Keratinocyte (primary cell): ENCODE measurements at regions not wholly inside any gene's neighbourhood (a gene's known extent, or its start where the extent isn't known, plus 50 kb on each side); places are given as distances from the start of the nearest gene placed in this dataset.

Experiments
- DNase-seq: peaks from one replicate; pipeline ENCODE4 v3.0.0-alpha.2; 2011; ENCODE audit warnings: low read depth, missing footprints, low spot score
- FAIRE-seq: peaks from 2 replicates; lab custom pipeline; 2011; peaks lifted over from hg19 to GRCh38; lab: Jason Lieb, UNC
- H2AFZ ChIP-seq: 2 replicates; pipeline ENCODE4 v1.6.0; 2012; ENCODE audit warnings: low read length, control low read depth, inconsistent platforms; ENCODE audit not compliant: control insufficient read depth
- H3K27ac ChIP-seq: 2 replicates; pipeline ENCODE4 v1.5.1; 2011; ENCODE audit warnings: low read length; ENCODE audit not compliant: control insufficient read depth, insufficient read depth
- H3K27me3 ChIP-seq: 3 replicates; pipeline ENCODE4 v1.6.0; 2011; ENCODE audit warnings: low read length; ENCODE audit not compliant: control insufficient read depth, insufficient read depth; ENCODE audit errors: extremely low read depth
- H3K36me3 ChIP-seq, 2 experiments: 2 replicates in 1 of 2; 3 replicates in 1 of 2; pipeline ENCODE4 v1.5.1; 2011; ENCODE audit warnings: low read length in 2 of 2, mild to moderate bottlenecking in 1 of 2; ENCODE audit not compliant: control insufficient read depth in 2 of 2, insufficient read depth in 2 of 2; ENCODE audit errors: extremely low read depth in 1 of 2
- H3K4me1 ChIP-seq: 3 replicates; pipeline ENCODE4 v1.5.1; 2011; ENCODE audit warnings: low read length; ENCODE audit not compliant: control insufficient read depth, insufficient read depth; ENCODE audit errors: extremely low read depth
- H3K4me2 ChIP-seq: 3 replicates; pipeline ENCODE4 v1.6.0; 2011; ENCODE audit warnings: low read depth, low read length; ENCODE audit not compliant: control insufficient read depth, insufficient read depth; ENCODE audit errors: extremely low read depth
- H3K4me3 ChIP-seq, 3 experiments: fragments of 200-600 bp in 1 of 3; sonication (generic) in 1 of 3; 2 replicates in 2 of 3; 3 replicates in 1 of 3; pipeline ENCODE4 v1.5.1; 2011 to 2016; ENCODE audit warnings: low read length in 3 of 3, mild to moderate bottlenecking in 3 of 3, control low read depth in 2 of 3, inconsistent platforms in 1 of 3, low read depth in 1 of 3, mixed read lengths in 1 of 3, mixed run types in 1 of 3, moderate library complexity in 1 of 3; ENCODE audit not compliant: control insufficient read depth in 2 of 3, insufficient read depth in 2 of 3; ENCODE audit errors: extremely low read depth in 1 of 3
- H3K79me2 ChIP-seq: 2 replicates; pipeline ENCODE4 v1.6.0; 2012; ENCODE audit warnings: low read length; ENCODE audit not compliant: control insufficient read depth, insufficient read depth
- H3K9ac ChIP-seq: 3 replicates; pipeline ENCODE4 v1.6.0; 2011; ENCODE audit warnings: low read length; ENCODE audit not compliant: control insufficient read depth, insufficient read depth; ENCODE audit errors: extremely low read depth
- H3K9me1 ChIP-seq: 3 replicates; pipeline ENCODE4 v1.6.0; 2011; ENCODE audit warnings: low read length; ENCODE audit not compliant: control insufficient read depth, insufficient read depth; ENCODE audit errors: extremely low read depth
- H3K9me3 ChIP-seq: 2 replicates; pipeline ENCODE4 v1.5.1; 2012; ENCODE audit warnings: low read depth, low read length; ENCODE audit not compliant: control insufficient read depth
- H4K20me1 ChIP-seq: 3 replicates; pipeline ENCODE4 v1.6.0; 2011; ENCODE audit warnings: low read length; ENCODE audit not compliant: control insufficient read depth, insufficient read depth; ENCODE audit errors: extremely low read depth
- CTCF ChIP-seq, 3 experiments: IDR thresholded peaks in 1 of 3; conservative IDR thresholded peaks in 1 of 3; optimal IDR thresholded peaks in 1 of 3; 2 replicates in 2 of 3; 3 replicates in 1 of 3; pipeline versions ENCODE3 to v1.5.1; 2011; ENCODE audit warnings: low read length in 3 of 3, mild to moderate bottlenecking in 3 of 3, moderate library complexity in 2 of 3, control low read depth in 1 of 3, inconsistent platforms in 1 of 3; ENCODE audit not compliant: insufficient read depth in 2 of 3; ENCODE audit errors: extremely low read depth in 1 of 3
- EZH2 ChIP-seq: IDR thresholded peaks from one replicate; pipeline ENCODE4 v1.6.1; 2012; ENCODE audit warnings: inconsistent platforms, mild to moderate bottlenecking, low read length, moderate library complexity
- dilution Hi-C: fragments of 300-500 bp; cut with MboI; formaldehyde crosslinking; loops from one replicate; pipeline ENCODE4 v1.7.0; 2020; ENCODE audit warnings: low sequenced_read_pairs; ENCODE audit not compliant: extremely low pct_ligation_motif_present

- H3K79me2 ChIP-seq: no peaks in the 10 kb centered on the region
- no peaks in the 10 kb centered on the region for H3K9me1 ChIP-seq
- no peak overlapping the region for H3K9ac ChIP-seq
- no peaks in the 10 kb centered on the region for H3K9me3 ChIP-seq
- H3K4me1 ChIP-seq: no peaks in the 10 kb centered on the region
- H3K36me3 ChIP-seq: no peaks in the 10 kb centered on the region
- H3K27ac ChIP-seq: no peak overlapping the region
- no peak for DNase-seq
- no peak overlapping the region for H3K4me3 ChIP-seq
- TF ChIP-seq CTCF (optimal IDR thresholded peaks at IDR 0.05 in 1 of 3, IDR thresholded peaks at IDR 0.05 in 1 of 3, conservative IDR thresholded peaks at IDR 0.05 in 1 of 3; ENCODE audit: extremely low read depth in 1 of 3, insufficient read depth in 2 of 3, low read length in 3 of 3) (no peak), EZH2 (no peak)
- no peak overlapping the region for H2AFZ ChIP-seq
- no peaks in the 10 kb centered on the region for H4K20me1 ChIP-seq
- H3K4me2 ChIP-seq: no peak overlapping the region
- H3K27me3 ChIP-seq: no peaks in the 10 kb centered on the region
- dilution Hi-C loops: no loop called here
- no peak for FAIRE-seq
These were observed 95.3 kb upstream of the MTPN start for GRCh38 chr7:136072447-136072846.

GRCh38 chr7:136070736-136071505 is 93.8 kb upstream of the MTPN start:
- H4K20me1 ChIP-seq: no peaks in the 10 kb centered on the region
- FAIRE-seq (no peak), DNase-seq (no peak)
- no peaks in the 10 kb centered on the region for H3K9me3 ChIP-seq
- dilution Hi-C loops: no loop called here
- no peak overlapping the region for H3K4me2 ChIP-seq
- no peaks in the 10 kb centered on the region for H3K9me1 ChIP-seq
- H3K9ac ChIP-seq: no peak overlapping the region
- no peak for TF ChIP-seq EZH2
- TF ChIP-seq CTCF (optimal IDR thresholded peaks at IDR 0.05 in 1 of 3, IDR thresholded peaks at IDR 0.05 in 1 of 3, conservative IDR thresholded peaks at IDR 0.05 in 1 of 3; ENCODE audit: extremely low read depth in 1 of 3, insufficient read depth in 2 of 3, low read length in 3 of 3): no peak
- no peaks in the 10 kb centered on the region for H3K79me2 ChIP-seq
- H3K27ac ChIP-seq: no peak overlapping the region
- H3K27me3 ChIP-seq: no peaks in the 10 kb centered on the region
- H2AFZ ChIP-seq: no peak overlapping the region
- H3K4me3 ChIP-seq: no peak overlapping the region
- H3K36me3 ChIP-seq: no peaks in the 10 kb centered on the region
- H3K4me1 ChIP-seq: no peaks in the 10 kb centered on the region
